K562 (cell line): ENCODE measurements at regions not wholly inside any gene's neighbourhood (a gene's known extent, or its start where the extent isn't known, plus 50 kb on each side); places are given as distances from the start of the nearest gene placed in this dataset.

Source experiments
- ATAC-seq: fragments of 200-7000 bp; cut with Tn5 transposase; 3 replicates; pipeline ENCODE4 v1.9.1; 2020; ENCODE audit warnings: moderate library complexity
- BruUV-seq: library from RNA; stranded (reverse); fragments of 400-500 nt; replicated peaks from 2 replicates; lab custom pipeline; 2021; lab: Mats Ljungman, UMichigan
- CTCF ChIA-PET: fragments of 300-600 bp; formaldehyde crosslinking; extraction: SDS; loops from one replicate; lab custom pipeline; 2021; ENCODE audit warnings: low intra/inter-chr PET ratio; lab: Yijun Ruan, JAX
- POLR2A ChIA-PET: fragments of 300-600, 350-650 bp; sonication (Branson Sonifier 250); formaldehyde crosslinking; extraction: SDS; loops from one replicate; lab custom pipeline; 2021; ENCODE audit warnings: antibody characterized with exemption, inconsistent platforms; lab: Yijun Ruan, JAX
- DNase-seq, 4 experiments: peaks; one replicate each; pipeline versions ENCODE4 v3.0.0 to v3.0.0-alpha.2; 2011 to 2018; ENCODE audit warnings: low spot score in 3 of 4, mixed read lengths in 3 of 4; ENCODE audit errors: extremely low read depth in 1 of 4
- FAIRE-seq: peaks from 2 replicates; lab custom pipeline; 2011; peaks lifted over from hg19 to GRCh38; lab: Jason Lieb, UNC
- H2AFZ ChIP-seq: 2 replicates; pipeline ENCODE4 v1.6.0; 2011; ENCODE audit warnings: low read depth, low read length, control low read depth, inconsistent platforms
- H3K27ac ChIP-seq: fragments of 200-600 bp; 3 replicates; pipeline ENCODE4 v1.8.0; 2011; ENCODE audit warnings: low read depth, mild to moderate bottlenecking, control low read depth, inconsistent platforms, low read length, moderate library complexity, mixed read lengths; ENCODE audit errors: extremely low read depth
- H3K27me3 ChIP-seq, 2 experiments: fragments of 300-600 bp in 1 of 2; 2 replicates in 1 of 2; 3 replicates in 1 of 2; pipeline versions ENCODE4 v1.6.0 to v1.8.0; 2011; ENCODE audit warnings: inconsistent platforms in 2 of 2, low read length in 2 of 2, mild to moderate bottlenecking in 1 of 2, mixed read lengths in 1 of 2, moderate library complexity in 1 of 2; ENCODE audit not compliant: control insufficient read depth in 2 of 2, insufficient read depth in 2 of 2
- H3K36me3 ChIP-seq: fragments of 300-600 bp; 3 replicates; pipeline ENCODE4 v1.8.0; 2011; ENCODE audit warnings: mild to moderate bottlenecking, low read length, inconsistent platforms; ENCODE audit not compliant: control insufficient read depth, insufficient read depth
- H3K4me1 ChIP-seq, 2 experiments: fragments of 200-600 bp in 1 of 2; replicated peaks in 1 of 2; 2 replicates in 1 of 2; 3 replicates in 1 of 2; pipeline versions ENCODE4 v1.5.1 to v1.8.0; 2011; ENCODE audit warnings: inconsistent platforms in 2 of 2, low read length in 2 of 2, mild to moderate bottlenecking in 1 of 2, mixed read lengths in 1 of 2, moderate library complexity in 1 of 2; ENCODE audit not compliant: control insufficient read depth in 2 of 2, insufficient read depth in 2 of 2
- H3K4me2 ChIP-seq: 2 replicates; pipeline ENCODE4 v1.6.1; 2011; ENCODE audit warnings: low read length, control low read depth, inconsistent platforms, mixed read lengths; ENCODE audit not compliant: insufficient read depth
- H3K4me3 ChIP-seq: fragments of 200-600 bp; sonication (generic), shearing (Covaris generic); 2 replicates; pipeline ENCODE4 v1.5.1; 2016; ENCODE audit warnings: control low read depth, inconsistent platforms
- H3K79me2 ChIP-seq: fragments of 200-600 bp; 3 replicates; pipeline ENCODE4 v1.8.0; 2011; ENCODE audit warnings: low read length, inconsistent platforms; ENCODE audit not compliant: control insufficient read depth, insufficient read depth
- H3K9ac ChIP-seq, 2 experiments: 2 replicates each; pipeline versions ENCODE4 v1.6.0 to v1.6.1; 2011; ENCODE audit warnings: low read depth in 2 of 2, low read length in 2 of 2, control low read depth in 1 of 2, inconsistent platforms in 1 of 2, mild to moderate bottlenecking in 1 of 2, mixed read lengths in 1 of 2; ENCODE audit not compliant: insufficient read depth in 1 of 2
- H3K9me1 ChIP-seq: one replicate; pipeline ENCODE4 v1.6.0; 2011; ENCODE audit warnings: inconsistent platforms, mild to moderate bottlenecking, low read length, moderate library complexity; ENCODE audit not compliant: control insufficient read depth, insufficient read depth
- H3K9me3 ChIP-seq: replicated peaks from 2 replicates; pipeline ENCODE4 v1.5.1; 2011; ENCODE audit warnings: low read depth, low read length, inconsistent platforms; ENCODE audit not compliant: control insufficient read depth, insufficient read depth
- H4K20me1 ChIP-seq: replicated peaks from 2 replicates; pipeline ENCODE4 v1.6.1; 2011; ENCODE audit warnings: low read length, inconsistent platforms, mixed read lengths; ENCODE audit not compliant: control insufficient read depth, insufficient read depth
- ATF6 ChIP-seq: sonication (generic); formaldehyde crosslinking; IDR thresholded peaks from 2 replicates; pipeline ENCODE4 v1.4.0; 2020; ENCODE audit warnings: mild to moderate bottlenecking, missing genetic modification reagents
- VEZF1 ChIP-seq: fragments of 200-800 bp; sonication (Bioruptor generic); IDR thresholded peaks from 2 replicates; pipeline ENCODE4 v1.6.1; 2017; ENCODE audit warnings: missing genetic modification characterization, missing compliant biosample characterization
- WGBS: fragments of 100-300 bp; shearing (Covaris generic); methylation state at CpG from one replicate; pipeline ENCODE4 v1.1.6; 2016; ENCODE audit warnings: low coverage, mixed read lengths; ENCODE audit not compliant: insufficient coverage; ENCODE audit errors: missing lambda C conversion rate; 5-methylcytosine and 5-hydroxymethylcytosine counted together
- in situ Hi-C: fragments of 300-500 bp; cut with MboI; formaldehyde crosslinking; loops from 4 replicates; pipeline ENCODE4 v1.15.0; 2018; ENCODE audit warnings: inconsistent platforms, mixed read lengths
- intact Hi-C: fragments of 100-400 bp; cut with micrococcal nuclease; formaldehyde crosslinking; loops from 2 replicates; pipeline ENCODE4 v1.14.2; 2022

- no peaks in the 10 kb centered on the region; the same call in 1 of the 2 replicates for H4K20me1 ChIP-seq
- no peaks in the 10 kb centered on the region for H3K9me1 ChIP-seq
- no peaks in the 10 kb centered on the region for H3K4me1 ChIP-seq
- H3K4me2 ChIP-seq = no peak overlapping the region; the same call in 1 of the 2 replicates
- H3K27me3 ChIP-seq = peaks cover 33 to 50% of the 10 kb centered on the region in 2 experiments
- POLR2A ChIA-PET = interaction anchor here (0.7 kb wide), 1 partner anchor 146 kb away, joined by 3 read pairs; no protein-coding TSS in a partner anchor
- no peak overlapping the region for H3K27ac ChIP-seq
- no peak for TF ChIP-seq ATF6 (CRISPR knock-in tag)
- TF ChIP-seq VEZF1 (CRISPR knock-in tag) = peak; percentile 14; the same call in 1 of the 2 replicates
- WGBS = under 1% methylated on average over 7 of the region's 7 CpGs
- DNase-seq = no peak
- in situ Hi-C loops (no loop called here), intact Hi-C loops (no loop called here)
- H3K36me3 ChIP-seq = no peaks in the 10 kb centered on the region
- no peaks in the 10 kb centered on the region for H3K9me3 ChIP-seq
- CTCF ChIA-PET = no interaction called here
- no peaks in the 10 kb centered on the region for H3K79me2 ChIP-seq
- H3K9ac ChIP-seq = no peak overlapping the region
- ATAC-seq = peak; percentile 71; the same call in 2 of the 3 replicates
- H2AFZ ChIP-seq = no peak overlapping the region
- FAIRE-seq = no peak
- no peak overlapping the region for H3K4me3 ChIP-seq
- no TSS peak for BruUV-seq
These were observed 210.9 kb upstream of the GALNT2 start for GRCh38 chr1:229856009-229856650.
